Kidney capillary endothelial cell (primary cell): ENCODE measurements at regions not wholly inside any gene's neighbourhood (a gene's known extent, or its start where the extent isn't known, plus 50 kb on each side); places are given as distances from the start of the nearest gene placed in this dataset.

Source experiments
- DNase-seq: peaks from one replicate; pipeline ENCODE4 v3.0.0-alpha.2; 2018; ENCODE audit warnings: low spot score

DNA sequence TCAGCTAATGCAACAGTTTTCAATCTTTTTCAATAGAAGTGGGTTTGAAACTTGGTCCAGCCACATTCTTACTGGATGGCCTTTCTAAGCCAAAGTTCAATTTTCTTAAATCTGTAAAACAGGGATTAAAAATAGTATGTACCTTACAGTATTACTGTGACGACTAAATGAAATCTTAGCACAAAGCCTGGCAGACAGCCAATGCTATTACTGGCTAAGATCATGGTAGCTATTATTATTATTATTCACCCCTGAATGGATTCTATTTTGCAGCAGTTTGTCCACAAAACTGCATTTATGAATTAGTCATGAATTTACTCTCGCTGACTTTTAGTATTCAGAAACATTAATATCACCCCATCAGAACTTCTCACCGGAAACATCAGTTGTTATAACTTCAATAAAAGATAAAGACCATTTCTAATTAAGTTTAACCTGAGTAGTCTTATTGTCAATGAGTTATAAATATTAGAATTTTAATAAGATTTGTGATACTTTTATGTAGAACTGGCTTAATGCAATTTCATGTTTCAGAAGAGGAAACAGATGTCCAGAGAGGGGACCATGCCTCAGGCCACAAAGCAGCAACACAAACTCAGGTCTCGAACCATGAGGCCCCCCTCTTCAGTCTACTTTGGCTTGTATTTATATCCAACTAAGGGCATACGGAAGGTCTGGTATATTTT lies 468.2 kb downstream of the ARHGEF28 start:
- peak; percentile 16 for DNase-seq

DNA sequence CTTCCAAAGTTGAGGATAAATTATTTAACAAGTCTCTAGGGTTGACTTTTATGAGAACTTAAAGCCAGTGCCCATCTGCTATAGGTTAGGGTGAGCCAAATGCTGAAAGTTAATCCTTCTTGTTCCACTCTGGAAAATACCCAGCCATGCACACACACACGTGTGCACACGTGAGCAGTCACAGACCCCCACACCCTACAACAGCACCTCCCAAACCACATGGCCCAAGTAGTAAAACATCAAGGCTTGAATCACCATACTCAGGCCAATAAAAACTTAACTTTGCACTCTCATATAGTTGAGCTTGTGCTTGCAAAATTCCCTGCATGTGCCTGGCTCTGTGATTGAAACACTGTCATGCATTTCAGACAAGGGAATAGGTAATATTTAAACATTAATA lies 467.6 kb downstream of the ARHGEF28 start:
- DNase-seq = no peak

DNA sequence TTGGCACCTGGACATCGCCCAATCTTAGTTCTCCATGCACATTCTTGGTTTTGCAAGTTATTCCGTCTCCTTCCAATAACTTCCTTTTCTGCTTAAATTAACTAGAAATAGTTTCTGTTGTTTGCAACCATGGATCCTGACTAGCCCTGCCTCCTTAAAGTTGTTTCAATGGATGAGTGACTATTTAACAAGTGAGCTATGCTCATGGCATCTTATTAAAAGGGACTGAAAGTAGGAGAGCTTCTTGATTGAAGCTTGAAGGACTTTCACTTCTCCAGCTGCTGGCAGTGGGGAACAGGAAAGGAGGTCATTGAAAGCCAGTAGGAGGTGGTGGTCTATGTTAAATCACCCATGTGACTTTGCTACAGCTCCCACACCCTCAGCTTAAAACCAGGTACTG lies 466.8 kb downstream of the ARHGEF28 start:
- no peak for DNase-seq

DNA sequence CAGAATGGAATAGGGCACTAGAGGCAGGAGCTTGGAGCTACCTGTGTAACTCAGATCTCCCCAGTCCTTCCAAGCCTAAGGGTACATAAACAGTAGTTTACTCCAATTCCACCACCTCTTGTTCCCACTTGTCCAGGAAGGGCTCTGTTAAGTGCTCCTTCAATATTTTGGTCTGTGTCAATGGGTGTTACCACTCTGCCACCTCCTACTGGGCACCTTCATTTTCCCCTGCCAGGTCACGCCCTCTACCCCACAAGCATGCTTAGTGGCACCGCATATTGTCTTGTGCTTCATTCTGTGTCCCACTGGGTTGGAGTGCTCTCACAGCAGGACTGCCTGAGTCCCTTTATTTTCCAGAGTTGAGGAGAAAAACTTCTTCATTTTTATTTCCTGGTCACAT lies 459.8 kb downstream of the ARHGEF28 start:
- DNase-seq = no peak

GRCh38 chr5:74085186-74085585 lies 459.2 kb downstream of the ARHGEF28 start:
- DNase-seq = no peak

- DNase-seq = no peak
Measured at GRCh38 chr5:74083096-74083791, 457.2 kb downstream of the ARHGEF28 start.

DNA sequence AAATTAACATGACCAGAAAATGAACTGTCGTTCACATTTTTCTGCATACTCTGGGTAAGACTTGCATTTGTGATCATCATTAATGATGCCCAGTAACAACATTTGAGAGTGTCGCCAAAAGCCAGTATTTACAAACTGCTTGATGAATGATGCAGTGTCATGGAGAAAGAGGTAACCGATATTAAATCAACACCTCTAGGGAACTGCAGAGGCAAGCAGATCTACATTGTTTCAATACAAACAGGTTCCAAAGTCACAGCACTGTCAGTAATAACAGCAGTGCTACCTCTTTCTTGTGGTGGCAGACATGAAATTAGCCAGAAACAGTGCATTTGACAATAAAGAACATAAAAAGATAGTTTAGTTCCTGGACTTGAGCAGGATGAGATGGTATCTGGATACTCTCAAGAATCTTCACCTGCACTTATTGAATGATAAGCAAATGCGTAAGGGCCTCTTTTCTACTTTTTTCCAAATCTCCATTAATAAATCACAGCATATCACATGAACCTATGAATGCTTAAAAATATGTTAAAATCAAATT lies 456.6 kb downstream of the ARHGEF28 start:
- DNase-seq = no peak

- no peak for DNase-seq
Measured at GRCh38 chr5:74081126-74081525, 455.1 kb downstream of the ARHGEF28 start.

DNA sequence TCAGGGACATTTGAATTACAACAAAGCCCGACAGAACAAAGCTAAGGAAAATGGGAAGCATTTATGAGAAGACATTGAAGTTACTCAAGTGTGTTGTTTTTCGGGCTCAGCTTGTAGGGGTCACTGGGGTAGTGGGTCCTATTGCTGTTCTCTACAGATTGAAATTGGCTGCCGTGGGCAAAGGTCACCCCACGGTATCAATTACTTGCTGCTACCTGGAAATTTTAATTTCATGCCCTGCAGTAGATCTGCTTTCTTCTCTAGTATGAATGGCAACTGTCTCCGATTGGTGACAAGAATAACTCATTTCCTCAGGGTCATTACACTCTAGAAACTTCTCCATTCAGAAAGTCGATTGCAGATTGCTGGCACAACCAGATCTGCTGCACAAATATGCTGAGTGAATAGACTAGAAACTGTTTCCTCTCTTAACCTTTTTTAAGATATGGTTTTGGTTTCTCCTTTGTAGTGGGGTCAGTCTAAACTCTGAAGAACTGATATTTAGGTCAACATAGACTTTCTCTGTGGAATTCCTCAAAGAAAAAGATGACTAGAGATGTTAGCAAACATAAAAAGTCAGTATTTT lies 454.1 kb downstream of the ARHGEF28 start:
- no peak for DNase-seq

DNA sequence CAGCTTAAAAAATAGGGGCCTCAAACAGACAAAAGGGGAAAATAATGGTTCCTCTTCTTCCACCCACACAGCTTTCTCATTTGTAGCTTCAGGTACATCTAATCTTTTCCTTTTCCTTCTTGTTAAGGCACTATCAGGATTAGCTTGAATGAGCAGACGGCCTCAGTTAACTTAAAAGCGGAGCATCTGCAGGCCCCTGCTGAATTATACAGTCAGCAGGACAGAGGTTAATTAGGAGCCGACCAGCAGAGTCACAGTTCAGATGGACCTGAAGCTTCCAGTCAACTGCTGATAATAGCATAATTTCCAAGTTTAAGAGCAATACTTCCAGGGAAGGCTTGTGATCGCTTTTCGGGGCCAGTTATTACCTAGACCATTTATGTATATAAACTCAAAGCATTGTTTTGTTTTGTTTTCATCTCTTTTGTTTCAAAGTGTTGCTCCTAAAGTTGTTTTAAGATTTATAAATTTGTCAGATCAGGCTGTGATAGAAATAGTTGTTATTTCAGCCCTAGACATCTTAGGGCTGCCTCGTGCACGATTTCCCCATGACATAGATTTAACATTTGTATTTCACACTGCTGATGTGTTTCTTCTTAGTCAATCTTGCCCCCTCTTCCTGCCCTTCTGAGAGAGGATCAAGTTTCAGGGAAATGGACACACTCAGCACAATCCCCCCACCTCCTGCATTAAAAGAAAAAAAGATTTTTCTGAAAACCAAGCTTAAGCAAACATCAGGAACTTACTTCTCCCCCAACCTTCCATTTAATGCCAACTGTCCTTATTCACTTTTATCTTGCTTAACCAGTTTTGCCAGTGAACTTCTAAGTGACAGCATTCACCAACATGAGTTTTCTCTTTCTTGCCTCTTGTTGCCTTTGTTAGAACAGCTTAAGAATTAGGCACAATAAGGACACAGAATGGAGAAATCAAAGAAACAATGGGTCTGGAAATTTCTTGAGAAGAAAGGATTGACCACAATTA lies 449.8 kb downstream of the ARHGEF28 start:
- no peak for DNase-seq

- no peak for DNase-seq
Measured at GRCh38 chr5:74074111-74074510, 448.1 kb downstream of the ARHGEF28 start.

GRCh38 chr5:74073257-74073656 lies 447.3 kb downstream of the ARHGEF28 start:
- DNase-seq = no peak

GRCh38 chr5:74072646-74073045 lies 446.6 kb downstream of the ARHGEF28 start:
- no peak for DNase-seq

DNA sequence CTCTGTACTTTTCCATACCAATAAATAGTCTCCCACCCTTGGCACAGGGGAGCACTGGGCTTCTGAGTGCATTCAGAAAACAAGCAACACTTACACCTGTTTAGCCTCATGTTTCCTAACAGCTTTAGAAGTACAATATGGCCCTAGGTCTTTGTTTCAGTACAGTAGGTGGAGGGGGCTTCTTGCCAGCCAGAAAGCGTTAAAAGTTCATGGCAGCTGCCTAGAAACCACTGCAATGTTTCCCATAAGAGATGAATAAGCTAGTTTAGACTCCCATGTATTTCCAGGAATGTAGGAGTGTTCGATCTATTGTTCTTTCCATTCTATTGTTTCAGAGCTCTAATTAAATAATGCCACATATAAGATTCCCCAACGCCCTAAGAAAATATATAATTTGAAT lies 444.8 kb downstream of the ARHGEF28 start:
- no peak for DNase-seq

DNA sequence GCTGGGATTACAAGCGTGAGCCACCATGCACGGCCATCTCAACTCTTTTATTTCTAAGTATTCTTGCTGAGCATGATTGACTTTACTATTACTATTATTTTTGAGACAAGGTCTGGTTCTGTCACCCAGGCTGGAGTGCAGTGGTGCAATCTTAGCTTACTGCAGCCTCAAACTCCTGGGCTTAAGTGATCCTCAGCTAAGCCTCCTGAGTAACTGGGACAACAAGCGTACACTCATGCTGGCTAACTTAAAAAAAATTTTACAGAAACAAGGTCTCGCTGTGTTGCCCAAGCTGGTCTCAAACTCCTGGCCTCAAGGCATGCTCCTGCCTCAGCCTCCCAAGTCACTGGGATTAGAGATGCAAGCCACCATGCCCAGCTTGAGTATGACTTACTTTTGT lies 443.7 kb downstream of the ARHGEF28 start:
- no peak for DNase-seq

- DNase-seq = no peak
Measured at GRCh38 chr5:74067748-74068541, 441.9 kb downstream of the ARHGEF28 start.

DNA sequence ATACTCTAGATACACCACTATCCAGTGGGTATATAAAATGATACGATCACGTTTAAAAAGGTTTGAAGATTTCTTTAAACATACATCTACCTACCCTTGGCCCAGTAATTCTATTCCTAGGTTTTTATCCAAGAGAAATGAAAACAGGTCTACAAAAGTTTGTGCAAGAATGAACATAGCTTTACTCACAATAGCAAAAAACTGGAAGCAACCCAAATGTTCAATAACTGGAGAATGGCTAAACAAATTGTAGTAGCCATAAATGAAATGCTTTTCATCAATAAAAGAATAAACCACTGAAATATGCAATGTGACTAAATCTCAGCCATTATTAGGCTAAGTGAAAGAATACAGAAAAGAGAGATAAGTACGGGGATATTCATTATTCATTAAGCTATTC lies 438.9 kb downstream of the ARHGEF28 start:
- no peak for DNase-seq

DNA sequence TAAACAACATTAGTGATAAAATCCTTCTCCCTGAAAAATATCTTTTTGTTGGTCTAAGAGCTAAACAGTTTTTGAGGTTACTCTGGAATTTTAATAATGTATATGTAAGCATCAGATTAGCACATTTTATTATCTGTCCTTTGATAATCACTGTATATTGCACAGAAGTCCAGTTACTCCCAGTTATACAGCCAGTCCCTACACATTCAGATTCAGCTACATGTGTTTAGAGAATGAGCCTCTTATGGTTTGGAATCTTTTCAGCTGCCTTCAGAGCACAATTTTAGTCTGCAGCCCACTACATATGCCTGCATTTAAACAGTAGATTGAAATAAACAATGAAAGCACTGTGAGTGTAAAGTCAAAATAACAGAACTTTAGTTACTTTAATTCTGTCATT lies 438.2 kb downstream of the ARHGEF28 start:
- no peak for DNase-seq

GRCh38 chr5:74063821-74064220 lies 437.8 kb downstream of the ARHGEF28 start:
- peak; percentile 12 for DNase-seq

DNA sequence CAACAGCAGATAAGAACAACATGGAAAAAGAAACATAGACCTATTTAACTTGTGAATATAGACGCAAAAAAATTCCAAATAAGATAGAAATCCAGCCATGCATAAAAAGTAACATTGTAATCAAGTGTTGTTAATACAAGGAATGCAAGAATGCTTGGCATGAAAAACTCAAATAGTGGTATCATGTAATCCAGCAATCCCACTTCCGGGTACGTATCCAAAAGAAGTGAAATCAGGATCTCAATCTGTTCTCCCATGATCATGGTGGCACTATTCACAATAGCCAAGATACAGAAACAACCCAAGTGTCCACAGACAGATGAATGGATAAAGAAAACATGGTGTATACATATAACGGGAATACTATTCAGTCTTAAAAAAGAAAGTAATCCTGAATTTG lies 437.4 kb downstream of the ARHGEF28 start:
- no peak for DNase-seq

GRCh38 chr5:74061292-74061691 lies 435.3 kb downstream of the ARHGEF28 start:
- DNase-seq = no peak
